ENCODE measurements at regions not wholly inside any gene's neighbourhood (a gene's known extent, or its start where the extent isn't known, plus 50 kb on each side); places are given as distances from the start of the nearest gene placed in this dataset.

GRCh38 chr21:28317177-28317950 is 675.3 kb downstream of the LTN1 start:
- H2AFZ ChIP-seq (ENCODE audit: low read depth, low read length): no peak overlapping the region
- H3K79me2 ChIP-seq (ENCODE audit: insufficient read depth, low read length): no peaks in the 10 kb centered on the region
- no peak for DNase-seq
- H3K27ac ChIP-seq (ENCODE audit: low read length): no peak overlapping the region
- no peak overlapping the region for H3K4me2 ChIP-seq (ENCODE audit: insufficient read depth, low read length)
- no peaks in the 10 kb centered on the region for H4K20me1 ChIP-seq (ENCODE audit: insufficient read depth, low read length)
- no peak overlapping the region for H3K9ac ChIP-seq (ENCODE audit: low read depth, low read length)
- no peaks in the 10 kb centered on the region for H3K4me1 ChIP-seq (ENCODE audit: insufficient read depth, low read length)
- no peaks in the 10 kb centered on the region for H3K9me3 ChIP-seq (ENCODE audit: insufficient read depth, low read length, severe bottlenecking)
- H3K27me3 ChIP-seq (ENCODE audit: insufficient read depth, low read length, poor library complexity): no peaks in the 10 kb centered on the region
- no peaks in the 10 kb centered on the region for H3K36me3 ChIP-seq (ENCODE audit: insufficient read depth, low read length)
- ATAC-seq (ENCODE audit: insufficient read depth, low read depth): no peak
- TF ChIP-seq EZH2 (IDR thresholded peaks at IDR 0.05; ENCODE audit: borderline replicate concordance, low read depth, low read length, severe bottlenecking): no peak
- no peak for TF ChIP-seq CTCF (IDR thresholded peaks at IDR 0.05; ENCODE audit: borderline replicate concordance, extremely low read depth, low read length, poor library complexity, severe bottlenecking)
- H3K4me3 ChIP-seq (ENCODE audit: low read depth in 1 of 2, low read length in 2 of 2): no peak overlapping the region

GRCh38 chr21:28311411-28312190 is 681.1 kb downstream of the LTN1 start:
- Histone ChIP-seq H3K4me2 (ENCODE audit: insufficient read depth, low read length) (no peak overlapping the region), H3K79me2 (ENCODE audit: insufficient read depth, low read length) (no peaks in the 10 kb centered on the region), H3K9me3 (ENCODE audit: insufficient read depth, low read length, severe bottlenecking) (no peaks in the 10 kb centered on the region), H3K27me3 (ENCODE audit: insufficient read depth, low read length, poor library complexity) (no peaks in the 10 kb centered on the region), H3K27ac (ENCODE audit: low read length) (no peak overlapping the region), H3K9ac (ENCODE audit: low read depth, low read length) (no peak overlapping the region), H3K4me3 (ENCODE audit: low read depth in 1 of 2, low read length in 2 of 2) (no peak overlapping the region), H3K4me1 (ENCODE audit: insufficient read depth, low read length) (no peaks in the 10 kb centered on the region), H2AFZ (ENCODE audit: low read depth, low read length) (no peak overlapping the region), H4K20me1 (ENCODE audit: insufficient read depth, low read length) (no peaks in the 10 kb centered on the region), H3K36me3 (ENCODE audit: insufficient read depth, low read length) (no peaks in the 10 kb centered on the region)
- TF ChIP-seq EZH2 (IDR thresholded peaks at IDR 0.05; ENCODE audit: borderline replicate concordance, low read depth, low read length, severe bottlenecking): no peak
- no peak for TF ChIP-seq CTCF (IDR thresholded peaks at IDR 0.05; ENCODE audit: borderline replicate concordance, extremely low read depth, low read length, poor library complexity, severe bottlenecking)
- no peak for ATAC-seq (ENCODE audit: insufficient read depth, low read depth)
- no peak for DNase-seq

- H3K4me1 ChIP-seq (ENCODE audit: insufficient read depth, low read length): no peaks in the 10 kb centered on the region
- ATAC-seq (ENCODE audit: insufficient read depth, low read depth) (no peak), DNase-seq (no peak)
- H3K9me3 ChIP-seq (ENCODE audit: insufficient read depth, low read length, severe bottlenecking): no peaks in the 10 kb centered on the region
- no peak overlapping the region for H3K4me2 ChIP-seq (ENCODE audit: insufficient read depth, low read length)
- no peaks in the 10 kb centered on the region for H3K79me2 ChIP-seq (ENCODE audit: insufficient read depth, low read length)
- no peak overlapping the region for H3K27ac ChIP-seq (ENCODE audit: low read length)
- H3K36me3 ChIP-seq (ENCODE audit: insufficient read depth, low read length): no peaks in the 10 kb centered on the region
- no peak overlapping the region for H2AFZ ChIP-seq (ENCODE audit: low read depth, low read length)
- TF ChIP-seq CTCF (IDR thresholded peaks at IDR 0.05; ENCODE audit: borderline replicate concordance, extremely low read depth, low read length, poor library complexity, severe bottlenecking) (no peak), EZH2 (IDR thresholded peaks at IDR 0.05; ENCODE audit: borderline replicate concordance, low read depth, low read length, severe bottlenecking) (no peak)
- no peak overlapping the region for H3K9ac ChIP-seq (ENCODE audit: low read depth, low read length)
- H4K20me1 ChIP-seq (ENCODE audit: insufficient read depth, low read length): no peaks in the 10 kb centered on the region
- no peak overlapping the region for H3K4me3 ChIP-seq (ENCODE audit: low read depth in 1 of 2, low read length in 2 of 2)
- H3K27me3 ChIP-seq (ENCODE audit: insufficient read depth, low read length, poor library complexity): no peaks in the 10 kb centered on the region
These were observed 682.0 kb downstream of the LTN1 start for GRCh38 chr21:28310711-28311110.
